Liver (tissue), 3 donors: ENCODE measurements at regions not wholly inside any gene's neighbourhood (a gene's known extent, or its start where the extent isn't known, plus 50 kb on each side); places are given as distances from the start of the nearest gene placed in this dataset.

Experiments
- CTCF ChIP-seq: fragments of 150-350 bp; IDR thresholded peaks from 2 replicates; pipeline ENCODE4 v1.5.1; 2017; ENCODE audit warnings: improper control_type of control experiment, low read depth, low read length; ENCODE audit not compliant: missing input control
- EGR1 ChIP-seq, 2 donors: IDR thresholded peaks; 2 replicates each; pipeline ENCODE4 v1.6.1; 2016 to 2018; ENCODE audit warnings: antibody characterized with exemption in 2 of 2, low read depth in 2 of 2
- GABPA ChIP-seq, 2 donors: IDR thresholded peaks in 1 of 2; conservative IDR thresholded peaks in 1 of 2; 2 replicates each; pipeline ENCODE4 v1.6.1; 2016; ENCODE audit warnings: antibody characterized with exemption in 2 of 2, mild to moderate bottlenecking in 1 of 2, moderate library complexity in 1 of 2
- JUND ChIP-seq, 2 donors: IDR thresholded peaks; 2 replicates each; pipeline ENCODE4 v1.6.1; 2016; ENCODE audit warnings: antibody characterized with exemption in 2 of 2
- MAX ChIP-seq: IDR thresholded peaks from 2 replicates; pipeline ENCODE4 v1.6.1; 2016; ENCODE audit warnings: antibody characterized with exemption
- REST ChIP-seq: IDR thresholded peaks from 2 replicates; pipeline ENCODE4 v1.6.1; 2016; ENCODE audit warnings: antibody characterized with exemption, mild to moderate bottlenecking
- SP1 ChIP-seq: IDR thresholded peaks from 2 replicates; pipeline ENCODE4 v1.6.1; 2018; ENCODE audit warnings: antibody characterized with exemption, mild to moderate bottlenecking
- TAF1 ChIP-seq: conservative IDR thresholded peaks from 2 replicates; pipeline ENCODE4 v1.6.1; 2016; ENCODE audit warnings: antibody characterized with exemption, mild to moderate bottlenecking
- YY1 ChIP-seq: IDR thresholded peaks from 2 replicates; pipeline ENCODE4 v1.6.1; 2016; ENCODE audit warnings: antibody characterized with exemption, mild to moderate bottlenecking
- ZBTB33 ChIP-seq: IDR thresholded peaks from 2 replicates; pipeline ENCODE4 v1.6.1; 2016; ENCODE audit warnings: antibody characterized with exemption
- donor health status: healthy.
- donor health status: healthy.

- TF ChIP-seq YY1 (no peak), CTCF (no peak), ZBTB33 (no peak), GABPA (IDR thresholded peaks at IDR 0.05 in 1 of 2, conservative IDR thresholded peaks at IDR 0.05 in 1 of 2) (no peak), REST (no peak), TAF1 (no peak), MAX (no peak), SP1 (no peak), JUND (IDR thresholded peaks at IDR 0.05) (no peak), EGR1 (IDR thresholded peaks at IDR 0.05; ENCODE audit: low read depth in 2 of 2) (no peak)
Observed at GRCh38 chr10:44636625-44637024, 251.7 kb upstream of the CXCL12 start.
